Central memory CD4-positive, alpha-beta T cell (primary cell): ENCODE measurements at regions not wholly inside any gene's neighbourhood (a gene's known extent, or its start where the extent isn't known, plus 50 kb on each side); places are given as distances from the start of the nearest gene placed in this dataset.

ENCODE experiments used
- DNase-seq: peaks from one replicate; pipeline ENCODE4 v3.0.0; 2022

- no peak for DNase-seq
Measured at GRCh38 chr6:165944002-165944466, 223.6 kb downstream of the TBXT start.

DNA sequence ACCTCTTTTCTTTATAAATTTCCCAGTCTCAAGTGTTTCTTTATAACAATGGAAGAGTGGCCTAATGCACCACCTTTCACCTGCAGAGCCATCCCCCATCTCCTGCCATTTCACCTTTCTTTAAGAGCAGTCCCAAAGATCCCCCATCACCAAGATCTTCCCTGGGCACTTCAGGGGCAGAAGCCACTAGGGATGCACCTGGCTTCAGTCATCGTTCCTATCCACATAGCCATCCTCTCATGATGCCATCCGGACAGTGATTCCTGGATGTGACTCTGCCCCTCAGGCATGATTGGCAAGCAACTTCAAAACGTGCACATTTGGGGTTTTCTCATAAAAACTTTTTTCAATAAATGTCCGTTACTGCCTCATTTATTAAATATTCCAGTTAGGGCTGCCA lies 225.9 kb downstream of the TBXT start:
- no peak for DNase-seq

- DNase-seq = no peak
Measured at GRCh38 chr6:165941249-165941775, 226.3 kb downstream of the TBXT start.

DNA sequence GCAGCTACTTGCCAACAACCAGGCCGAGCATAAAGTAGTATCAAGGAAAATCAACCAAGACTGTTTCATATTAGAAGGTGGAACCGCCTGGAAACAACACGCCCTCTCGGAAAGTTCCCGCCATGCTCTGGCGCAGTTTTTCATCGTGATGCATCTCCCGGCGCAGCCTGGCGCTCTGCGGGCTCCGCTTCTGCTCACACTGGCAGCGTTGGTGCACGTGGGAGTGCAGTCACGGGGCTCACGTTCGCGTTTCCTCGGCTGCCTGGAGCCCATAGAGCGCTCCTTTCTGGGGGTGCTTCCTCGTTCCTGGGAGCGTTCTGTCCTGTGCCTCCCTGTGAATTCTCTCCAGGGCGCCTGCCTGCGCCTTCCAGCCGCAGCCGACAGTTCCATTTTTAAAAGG lies 227.3 kb downstream of the TBXT start:
- DNase-seq = no peak

DNA sequence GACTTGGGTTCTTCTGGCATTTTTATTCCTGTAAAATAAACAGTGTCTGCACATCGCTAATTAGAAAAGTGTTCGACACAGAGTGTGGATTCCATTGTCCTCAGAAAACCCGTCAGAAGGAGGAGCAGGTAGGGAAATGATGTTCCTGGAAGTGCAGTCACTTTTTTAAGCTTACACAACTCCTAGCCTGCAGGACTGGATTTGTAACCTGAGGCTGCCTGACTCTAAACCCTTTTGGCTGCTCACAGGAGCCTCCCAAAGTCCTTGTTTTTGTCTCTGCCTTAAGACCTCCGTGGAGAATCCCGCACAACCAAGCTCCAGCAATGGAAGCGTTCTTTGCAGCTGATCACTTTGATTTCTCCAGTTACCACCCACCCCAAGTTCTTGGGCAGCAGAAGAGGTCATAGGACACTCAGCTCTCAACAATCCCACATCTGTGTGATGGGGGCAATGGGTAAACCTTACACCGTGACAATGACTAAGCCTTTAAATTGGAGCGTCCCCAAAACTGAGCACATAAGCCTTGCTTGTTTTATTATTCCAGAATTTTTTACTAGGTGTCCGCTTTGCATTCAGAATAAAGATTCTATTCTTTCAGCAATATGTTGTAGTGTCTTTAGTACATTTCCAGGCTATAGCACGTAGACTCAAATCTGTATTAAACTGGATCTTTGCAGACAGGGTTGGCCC lies 227.9 kb downstream of the TBXT start:
- no peak for DNase-seq

DNA sequence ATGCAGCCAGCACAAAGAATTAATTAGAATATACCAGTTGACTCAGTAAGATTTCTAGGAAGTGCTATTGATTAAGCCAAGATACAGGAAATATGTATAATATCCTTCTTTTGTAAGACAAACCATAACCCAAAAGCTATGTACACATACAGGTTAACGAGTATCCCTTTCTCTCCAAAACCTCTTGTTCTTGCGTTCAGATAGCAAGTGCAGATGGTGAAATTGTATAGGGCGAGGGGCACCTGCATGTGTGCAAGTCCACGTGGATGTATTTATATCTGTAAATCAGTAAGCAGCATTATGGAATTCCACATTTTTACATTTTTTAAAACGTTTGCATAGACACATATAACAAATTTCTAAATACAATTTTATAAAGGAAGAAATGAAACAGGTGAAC lies 228.6 kb downstream of the TBXT start:
- DNase-seq = no peak

- no peak for DNase-seq
Measured at GRCh38 chr6:165937564-165938358, 229.9 kb downstream of the TBXT start.

- no peak for DNase-seq
Measured at GRCh38 chr6:165936660-165937059, 231.0 kb downstream of the TBXT start.

- DNase-seq = no peak
Measured at GRCh38 chr6:165936096-165936495, 231.6 kb downstream of the TBXT start.

GRCh38 chr6:165931675-165932074 lies 236.0 kb downstream of the TBXT start:
- DNase-seq = no peak

GRCh38 chr6:165930668-165931214 lies 236.9 kb downstream of the TBXT start:
- DNase-seq = no peak

- no peak for DNase-seq
Measured at GRCh38 chr6:165929607-165930006, 238.0 kb downstream of the TBXT start.

GRCh38 chr6:165926378-165926777 lies 241.3 kb downstream of the TBXT start:
- DNase-seq = no peak

- DNase-seq = no peak
Measured at GRCh38 chr6:165925474-165926156, 242.0 kb downstream of the TBXT start.

- DNase-seq = no peak
Measured at GRCh38 chr6:165922309-165922794, 245.3 kb downstream of the TBXT start.

- DNase-seq = no peak
Measured at GRCh38 chr6:165920896-165921671, 246.6 kb downstream of the TBXT start.

GRCh38 chr6:165917576-165917975 lies 250.1 kb downstream of the TBXT start:
- DNase-seq = no peak

DNA sequence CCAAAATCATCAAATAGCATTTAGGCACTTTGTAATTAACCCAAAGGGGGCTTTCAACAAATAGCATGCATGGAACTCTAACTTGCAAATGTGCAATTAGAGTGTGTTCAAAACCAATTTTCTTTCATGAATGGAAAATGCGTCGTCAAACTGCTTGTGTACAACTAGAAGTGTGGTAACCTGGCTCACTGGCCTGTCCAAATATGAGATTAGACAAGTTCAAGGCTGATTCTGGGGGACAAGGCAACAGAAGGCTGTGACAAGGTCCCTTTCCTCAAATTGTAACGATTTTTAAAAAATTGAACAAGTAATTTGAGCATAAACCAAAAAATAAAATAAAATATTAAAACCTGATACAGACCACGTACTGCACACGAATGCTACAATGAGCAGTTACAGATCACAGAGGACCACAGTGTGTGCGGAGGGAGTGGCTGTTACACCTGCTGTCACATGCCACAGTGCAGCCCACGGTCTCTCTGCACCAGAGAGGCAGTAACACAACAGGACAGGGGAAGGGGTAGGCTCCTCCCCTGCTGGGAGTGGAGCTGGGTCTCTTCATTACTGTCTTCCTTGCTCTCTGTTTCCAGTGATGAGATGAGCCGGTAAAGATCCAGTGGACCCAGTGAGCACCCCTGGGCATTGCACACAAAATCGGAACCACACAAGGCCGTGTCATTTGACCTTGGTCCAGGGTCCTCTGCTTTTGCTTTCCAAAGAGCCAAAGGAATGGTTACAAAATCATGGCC lies 252.2 kb upstream of the PDE10A start:
- DNase-seq = no peak

DNA sequence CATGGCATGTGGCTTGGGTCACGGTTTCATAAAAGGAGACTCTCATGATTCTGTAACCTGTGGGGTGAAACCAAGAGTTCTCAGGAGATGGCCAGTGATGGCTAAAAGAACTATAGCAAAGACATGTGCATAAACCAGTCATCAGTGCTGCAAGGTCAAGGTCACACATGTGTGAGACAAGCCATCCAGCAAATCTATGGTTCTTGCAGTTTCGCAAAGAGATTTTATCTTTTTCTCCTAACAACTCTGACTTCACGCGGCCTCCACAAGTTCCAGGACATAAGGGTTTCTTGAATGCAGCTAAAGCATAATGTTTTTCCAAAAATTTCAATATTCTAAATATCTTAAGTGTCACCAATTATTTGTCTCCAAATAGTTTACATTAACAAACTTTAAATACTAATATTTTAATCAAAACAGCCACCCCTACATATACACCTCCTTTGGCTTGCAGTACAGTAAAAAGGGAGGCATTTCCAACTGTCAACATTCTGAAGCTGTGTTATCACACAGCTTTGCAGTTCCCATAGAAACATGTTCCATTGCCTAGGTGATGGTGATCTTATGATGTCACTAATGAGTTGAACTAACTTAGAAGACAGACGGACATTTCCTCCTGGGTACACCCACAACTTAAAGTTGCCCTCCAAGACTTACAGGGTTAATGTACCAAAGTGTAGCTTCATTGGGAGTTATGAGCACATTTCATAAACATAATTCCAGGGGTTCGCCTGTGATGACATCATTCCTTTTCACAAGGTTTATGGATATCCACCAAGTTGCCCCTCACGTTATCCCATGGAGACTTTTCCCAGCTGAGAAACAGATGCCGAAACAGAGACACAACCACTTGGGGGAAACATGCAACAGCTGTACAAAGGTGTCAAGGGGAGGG lies 250.9 kb upstream of the PDE10A start:
- DNase-seq = no peak
